ENCODE measurements at regions not wholly inside any gene's neighbourhood (a gene's known extent, or its start where the extent isn't known, plus 50 kb on each side); places are given as distances from the start of the nearest gene placed in this dataset.

DNA sequence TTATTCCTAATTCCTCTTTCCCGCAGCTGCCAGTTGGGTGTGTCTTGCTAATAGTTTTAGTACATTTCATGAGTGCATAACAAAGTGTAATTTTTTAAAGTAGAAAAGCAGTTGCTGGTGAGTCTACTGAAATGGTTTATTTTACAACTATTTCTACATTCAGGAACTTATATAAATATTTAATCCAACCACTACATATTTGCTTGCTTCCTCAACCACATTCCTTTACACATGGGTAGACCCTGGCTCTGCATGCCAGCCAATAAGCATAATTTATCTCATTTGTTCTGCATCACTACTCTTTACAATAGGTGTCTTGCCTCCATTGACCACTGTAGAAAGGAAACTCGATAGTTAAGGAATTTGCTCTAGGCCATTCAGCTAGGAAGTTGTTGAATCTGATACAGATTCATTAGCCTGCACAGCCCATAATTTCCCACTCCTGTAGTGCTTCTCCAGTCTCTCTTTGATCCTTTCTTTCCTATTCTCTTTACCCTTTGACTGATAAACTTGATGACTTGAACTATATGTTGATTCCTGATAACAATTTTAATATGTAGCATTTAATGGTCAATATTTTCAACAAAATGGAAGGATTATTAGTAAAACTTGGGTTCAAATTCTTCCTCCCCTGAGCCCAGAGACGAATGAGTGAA lies 342.5 kb upstream of the ACTBL2 start:
- Histone ChIP-seq H3K9me3 (ENCODE audit: low read depth, low read length, poor library complexity, severe bottlenecking) (no peaks in the 10 kb centered on the region), H3K27ac (ENCODE audit: low read depth, low read length, poor library complexity, severe bottlenecking) (peak overlapping the region; percentile 70), H3K4me1 (ENCODE audit: insufficient read depth, low read length, poor library complexity, severe bottlenecking) (peaks cover 14% of the 10 kb centered on the region), H3K4me3 (ENCODE audit: low read depth, low read length, poor library complexity, severe bottlenecking) (no peak overlapping the region), H3K27me3 (replicated peaks; ENCODE audit: insufficient read depth, low read depth, low read length, poor library complexity) (no peaks in the 10 kb centered on the region), H3K36me3 (ENCODE audit: insufficient read depth, low read length, poor library complexity, severe bottlenecking) (no peaks in the 10 kb centered on the region)
- POLR2A ChIA-PET (ENCODE audit: low non-redundant PET): no interaction called here
- TF ChIP-seq, protein P1, sequence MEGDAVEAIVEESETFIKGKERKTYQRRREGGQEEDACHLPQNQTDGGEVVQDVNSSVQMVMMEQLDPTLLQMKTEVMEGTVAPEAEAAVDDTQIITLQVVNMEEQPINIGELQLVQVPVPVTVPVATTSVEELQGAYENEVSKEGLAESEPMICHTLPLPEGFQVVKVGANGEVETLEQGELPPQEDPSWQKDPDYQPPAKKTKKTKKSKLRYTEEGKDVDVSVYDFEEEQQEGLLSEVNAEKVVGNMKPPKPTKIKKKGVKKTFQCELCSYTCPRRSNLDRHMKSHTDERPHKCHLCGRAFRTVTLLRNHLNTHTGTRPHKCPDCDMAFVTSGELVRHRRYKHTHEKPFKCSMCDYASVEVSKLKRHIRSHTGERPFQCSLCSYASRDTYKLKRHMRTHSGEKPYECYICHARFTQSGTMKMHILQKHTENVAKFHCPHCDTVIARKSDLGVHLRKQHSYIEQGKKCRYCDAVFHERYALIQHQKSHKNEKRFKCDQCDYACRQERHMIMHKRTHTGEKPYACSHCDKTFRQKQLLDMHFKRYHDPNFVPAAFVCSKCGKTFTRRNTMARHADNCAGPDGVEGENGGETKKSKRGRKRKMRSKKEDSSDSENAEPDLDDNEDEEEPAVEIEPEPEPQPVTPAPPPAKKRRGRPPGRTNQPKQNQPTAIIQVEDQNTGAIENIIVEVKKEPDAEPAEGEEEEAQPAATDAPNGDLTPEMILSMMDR (conservative IDR thresholded peaks at IDR 0.05; ENCODE audit: low read depth, low read length): no peak
- no peak for TF ChIP-seq EZH2 (IDR thresholded peaks at IDR 0.05; ENCODE audit: borderline replicate concordance, low read depth, low read length, poor library complexity, severe bottlenecking)
- peak; percentile 88 for DNase-seq (ENCODE audit: low spot score)
- BruUV-seq (replicated peaks): no TSS peak
- intact Hi-C loops (cut with micrococcal nuclease; ENCODE audit: unreplicated experiment): no loop called here
- CTCF ChIA-PET: interaction anchor here (0.9 kb wide), 1 partner anchor 19 kb away, joined by 3 read pairs; no protein-coding TSS in a partner anchor

DNA sequence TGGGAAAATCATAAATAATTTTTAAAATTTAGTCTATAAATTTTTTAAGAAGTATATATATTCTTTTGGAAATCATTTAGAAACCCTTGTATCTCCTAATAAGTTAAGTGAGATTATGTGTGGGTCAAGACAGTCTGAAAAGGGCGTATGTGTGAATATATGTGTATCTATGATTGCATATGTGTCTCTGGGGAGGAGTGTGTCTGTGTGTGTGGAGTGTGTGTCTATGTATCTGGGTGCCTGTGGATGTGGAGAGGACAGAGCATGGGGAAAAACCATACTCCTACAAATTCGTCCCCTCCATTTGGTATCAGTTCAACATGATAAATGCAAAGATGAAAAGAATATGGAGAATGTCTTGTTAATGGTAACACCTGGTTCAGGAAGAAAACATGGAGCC lies 342.0 kb upstream of the ACTBL2 start:
- intact Hi-C loops (cut with micrococcal nuclease; ENCODE audit: unreplicated experiment): no loop called here
- Histone ChIP-seq H3K36me3 (ENCODE audit: insufficient read depth, low read length, poor library complexity, severe bottlenecking) (no peaks in the 10 kb centered on the region), H3K9me3 (ENCODE audit: low read depth, low read length, poor library complexity, severe bottlenecking) (no peaks in the 10 kb centered on the region), H3K4me3 (ENCODE audit: low read depth, low read length, poor library complexity, severe bottlenecking) (no peak overlapping the region), H3K27ac (ENCODE audit: low read depth, low read length, poor library complexity, severe bottlenecking) (peak overlapping the region; percentile 70), H3K4me1 (ENCODE audit: insufficient read depth, low read length, poor library complexity, severe bottlenecking) (peaks cover 14% of the 10 kb centered on the region), H3K27me3 (replicated peaks; ENCODE audit: insufficient read depth, low read depth, low read length, poor library complexity) (no peaks in the 10 kb centered on the region)
- BruUV-seq (replicated peaks): no TSS peak
- DNase-seq (ENCODE audit: low spot score): no peak
- TF ChIP-seq, protein P1 (conservative IDR thresholded peaks at IDR 0.05; ENCODE audit: low read depth, low read length): no peak
- no peak for TF ChIP-seq EZH2 (IDR thresholded peaks at IDR 0.05; ENCODE audit: borderline replicate concordance, low read depth, low read length, poor library complexity, severe bottlenecking)
- ChIA-PET CTCF (interaction anchor here (0.9 kb wide), 1 partner anchor 18 kb away, joined by 3 read pairs; no protein-coding TSS in a partner anchor), POLR2A (ENCODE audit: low non-redundant PET) (no interaction called here)

DNA sequence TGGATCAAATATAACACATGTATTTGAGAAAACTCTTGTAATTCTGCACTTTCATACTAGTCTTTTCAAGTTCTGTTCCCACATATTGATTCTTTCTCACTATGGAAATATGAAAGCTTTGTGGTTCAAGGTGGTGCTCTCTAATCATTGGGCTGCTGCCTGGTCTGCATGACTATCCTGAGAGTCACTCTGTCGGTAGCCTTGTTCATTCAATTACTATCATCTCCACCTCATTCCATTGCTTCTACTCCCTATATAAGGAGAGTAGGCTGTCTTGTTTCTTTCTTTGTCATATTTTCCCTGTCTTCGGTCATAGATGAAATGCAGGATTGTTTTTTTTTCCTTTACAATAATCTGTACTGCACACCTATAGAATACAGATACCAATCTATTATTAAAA lies 341.4 kb upstream of the ACTBL2 start:
- POLR2A ChIA-PET (ENCODE audit: low non-redundant PET): no interaction called here
- BruUV-seq (replicated peaks): no TSS peak
- intact Hi-C loops (cut with micrococcal nuclease; ENCODE audit: unreplicated experiment): no loop called here
- H3K9me3 ChIP-seq (ENCODE audit: low read depth, low read length, poor library complexity, severe bottlenecking): no peaks in the 10 kb centered on the region
- no peak for DNase-seq (ENCODE audit: low spot score)
- no peak overlapping the region for H3K27ac ChIP-seq (ENCODE audit: low read depth, low read length, poor library complexity, severe bottlenecking)
- TF ChIP-seq EZH2 (IDR thresholded peaks at IDR 0.05; ENCODE audit: borderline replicate concordance, low read depth, low read length, poor library complexity, severe bottlenecking): no peak
- TF ChIP-seq, protein P1 (conservative IDR thresholded peaks at IDR 0.05; ENCODE audit: low read depth, low read length): no peak
- H3K4me3 ChIP-seq (ENCODE audit: low read depth, low read length, poor library complexity, severe bottlenecking): no peak overlapping the region
- peaks cover 14% of the 10 kb centered on the region for H3K4me1 ChIP-seq (ENCODE audit: insufficient read depth, low read length, poor library complexity, severe bottlenecking)
- no peaks in the 10 kb centered on the region for H3K36me3 ChIP-seq (ENCODE audit: insufficient read depth, low read length, poor library complexity, severe bottlenecking)
- no peaks in the 10 kb centered on the region for H3K27me3 ChIP-seq (replicated peaks; ENCODE audit: insufficient read depth, low read depth, low read length, poor library complexity)
- CTCF ChIA-PET: interaction anchor here (0.9 kb wide), 1 partner anchor 18 kb away, joined by 3 read pairs; no protein-coding TSS in a partner anchor
